GM18502 (cell line): ENCODE measurements at regions not wholly inside any gene's neighbourhood (a gene's known extent, or its start where the extent isn't known, plus 50 kb on each side); places are given as distances from the start of the nearest gene placed in this dataset.

ENCODE experiments used
- ATAC-seq: cut with Tn5 transposase; IDR thresholded peaks from one replicate; pipeline ENCODE4 v1.9.1; 2021; ENCODE audit warnings: mild to moderate bottlenecking; ENCODE audit not compliant: unreplicated experiment, poor library complexity

DNA sequence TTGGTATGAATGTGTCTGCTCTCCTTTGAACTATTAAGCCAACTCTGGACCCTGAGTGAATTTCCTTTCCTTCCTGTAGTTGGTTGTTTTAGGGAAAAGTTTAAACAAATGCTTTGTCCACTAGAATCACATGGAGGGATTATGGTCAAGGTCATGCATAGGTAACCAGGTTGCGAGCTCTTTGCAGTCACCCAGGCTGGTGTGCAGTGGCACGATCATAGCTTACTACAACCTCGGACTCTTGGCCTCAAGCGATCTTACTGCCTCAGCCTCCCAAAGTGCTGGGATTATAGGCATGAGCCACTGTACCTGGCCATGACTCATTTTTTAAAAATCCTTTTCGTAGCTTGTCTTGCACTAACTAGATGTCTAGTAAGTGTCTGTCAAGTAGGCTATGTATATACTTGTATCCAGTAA is 88.0 kb upstream of the SOX4 start:
- no peak for ATAC-seq

DNA sequence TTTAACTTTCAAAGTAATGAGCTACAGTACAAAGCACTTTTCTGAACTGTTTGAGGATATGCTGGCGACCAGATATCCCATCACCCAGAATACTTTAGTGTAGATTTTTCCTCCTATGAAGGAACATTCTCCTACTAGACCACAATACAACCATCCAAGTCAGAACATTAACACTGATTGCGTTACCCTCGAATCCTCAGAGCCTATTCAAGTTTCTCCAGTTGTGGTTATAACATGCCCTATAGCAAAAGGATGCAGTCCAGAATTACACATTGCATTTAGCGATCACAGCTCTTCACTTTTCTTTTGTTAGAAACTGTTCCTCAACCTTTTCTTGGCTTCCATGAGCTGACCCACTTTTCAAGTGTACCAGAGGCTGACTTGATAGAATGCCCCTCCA is 87.4 kb upstream of the SOX4 start:
- ATAC-seq = no peak

DNA sequence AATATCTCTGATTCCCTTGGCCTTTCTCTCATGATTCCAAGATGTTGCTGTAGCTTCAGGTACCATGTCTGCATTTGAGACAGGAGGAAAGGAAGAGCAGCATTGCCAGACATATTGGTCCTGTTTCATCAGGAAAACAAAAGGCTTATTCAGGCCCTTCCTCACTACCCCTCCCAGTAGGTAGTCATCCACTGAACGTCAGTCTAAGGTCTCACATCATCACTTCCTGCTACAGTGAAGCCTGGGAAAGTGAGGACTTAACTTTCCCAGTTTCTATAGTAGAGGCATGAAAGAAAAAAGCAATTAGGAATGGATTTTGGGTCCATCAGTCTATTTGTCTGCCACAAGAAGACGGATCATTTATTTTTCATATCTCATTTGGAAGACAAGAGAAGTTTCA is 85.7 kb upstream of the SOX4 start:
- no peak for ATAC-seq

DNA sequence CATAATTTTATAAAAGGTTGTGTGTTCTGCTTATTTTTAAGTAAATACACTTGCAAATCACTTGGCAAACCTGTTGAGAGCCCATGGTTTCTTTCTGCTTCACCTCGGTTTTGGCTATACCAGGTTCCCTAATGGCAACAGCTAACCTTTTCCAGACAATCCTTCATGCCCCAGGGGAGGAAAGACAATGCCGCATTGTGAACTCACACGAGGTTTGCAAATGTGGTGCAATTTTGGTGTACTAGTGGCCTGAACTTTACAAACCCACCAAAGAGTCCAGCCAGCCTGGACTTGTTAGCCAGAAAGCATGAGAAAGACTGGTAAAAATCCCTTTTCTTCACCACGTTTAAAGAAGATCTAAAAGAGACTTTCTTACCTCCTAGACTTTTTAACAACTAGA is 84.8 kb upstream of the SOX4 start:
- no peak for ATAC-seq

DNA sequence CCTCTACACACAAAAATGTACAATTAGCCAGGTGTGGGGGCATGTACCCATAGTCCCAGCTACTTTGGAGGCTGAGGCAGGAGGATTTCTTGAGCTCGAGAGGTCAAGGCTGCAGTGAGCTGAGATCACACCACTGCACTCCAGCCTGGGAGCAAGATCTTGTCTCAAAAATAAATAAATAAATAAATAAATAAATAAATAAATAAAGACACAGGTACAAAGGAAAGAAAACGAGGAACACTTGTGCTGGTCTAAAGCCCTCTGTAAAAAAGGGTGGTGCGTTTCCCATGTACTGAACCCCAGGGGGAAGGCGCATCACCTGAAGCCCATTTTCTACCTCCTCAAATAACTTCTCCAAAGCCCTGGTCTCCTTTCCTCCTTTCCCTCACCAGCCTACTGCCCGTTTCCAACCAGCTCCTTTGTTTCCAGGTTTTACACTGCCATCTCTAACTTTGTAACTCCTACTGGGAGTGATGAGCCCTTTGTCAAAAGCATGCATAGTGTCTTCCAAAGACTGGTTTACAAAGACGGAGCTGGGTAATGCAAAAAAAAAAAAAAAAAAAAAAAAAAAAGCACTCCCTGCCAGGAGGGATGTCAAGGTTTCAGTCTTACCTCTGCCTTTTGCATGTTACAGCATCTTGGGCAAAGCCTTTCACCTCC is 81.5 kb upstream of the SOX4 start:
- ATAC-seq = no peak

DNA sequence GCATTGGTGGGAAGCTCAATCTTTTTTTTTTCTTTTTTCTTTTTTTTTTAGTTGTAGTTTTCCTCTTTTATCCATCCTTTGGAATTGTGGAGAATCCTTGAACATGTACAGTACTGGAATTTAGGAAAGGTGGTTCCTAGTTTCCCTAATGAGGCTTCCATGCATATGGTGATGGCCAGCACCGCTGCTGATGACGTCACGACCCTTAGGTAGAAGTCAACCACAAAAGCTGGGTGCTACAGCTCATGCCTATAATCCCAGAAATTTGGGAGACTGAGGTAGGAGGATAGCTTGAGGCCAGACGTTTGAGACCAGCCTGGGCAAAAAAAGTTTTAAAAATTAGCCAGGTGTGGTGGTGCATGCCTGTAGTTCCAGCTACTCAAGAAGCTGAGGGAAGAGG is 79.3 kb upstream of the SOX4 start:
- ATAC-seq = no peak

DNA sequence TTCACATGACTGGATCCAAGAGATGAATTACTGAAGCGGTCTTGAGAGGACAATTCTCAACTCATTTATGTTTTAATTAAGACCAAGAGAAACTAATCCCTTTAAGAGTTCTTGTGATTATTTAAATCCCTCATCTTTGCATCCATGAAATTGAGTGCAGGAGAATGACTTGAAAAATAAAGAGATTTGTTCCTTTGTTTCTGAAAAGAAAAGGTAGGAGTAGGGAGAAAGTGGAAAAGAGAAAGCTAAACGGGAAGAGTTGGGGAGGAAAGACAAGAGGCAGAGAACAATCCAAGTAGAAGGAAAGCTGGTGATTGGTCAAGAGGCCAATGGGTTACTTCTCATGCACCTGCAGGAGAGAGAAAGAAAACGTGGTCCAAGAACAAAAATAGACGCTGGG is 75.2 kb upstream of the SOX4 start:
- no peak for ATAC-seq

DNA sequence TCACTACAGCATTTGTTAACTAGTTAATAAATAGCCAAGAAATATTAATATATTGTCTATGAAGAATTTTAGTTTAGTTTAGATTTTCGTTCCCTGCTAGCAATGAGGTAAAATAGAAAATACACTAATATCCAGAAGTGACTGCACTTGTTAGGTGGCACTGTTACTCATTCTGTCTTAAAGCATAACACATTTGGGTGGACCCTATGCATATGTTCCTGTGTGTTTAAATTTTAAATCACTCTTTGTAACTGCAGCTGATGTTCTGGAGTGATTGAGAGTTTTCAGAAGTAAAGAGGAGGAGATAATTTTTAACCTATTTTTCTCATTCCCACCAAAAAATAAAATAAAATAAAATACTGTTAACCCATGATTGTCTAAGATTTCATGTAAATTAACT is 73.9 kb upstream of the SOX4 start:
- no peak for ATAC-seq

DNA sequence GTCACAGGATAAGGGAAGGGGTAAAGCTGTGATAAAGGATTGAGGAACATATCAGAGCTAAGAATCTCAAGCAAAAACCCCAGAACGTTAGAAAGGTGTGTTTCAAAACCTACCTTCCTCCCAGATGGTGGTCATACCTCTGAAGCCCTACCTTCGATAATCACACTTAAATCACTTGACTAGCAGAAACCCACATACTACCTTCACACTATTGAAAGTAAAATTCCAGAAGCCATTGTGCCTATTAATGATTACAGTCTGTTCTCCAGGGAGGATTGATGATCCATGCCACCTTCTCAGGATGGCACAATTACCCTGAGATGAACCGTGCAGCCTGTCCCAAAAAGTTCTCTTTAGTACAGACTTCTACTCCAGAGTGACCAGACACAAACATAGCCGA is 72.3 kb upstream of the SOX4 start:
- ATAC-seq = no peak

DNA sequence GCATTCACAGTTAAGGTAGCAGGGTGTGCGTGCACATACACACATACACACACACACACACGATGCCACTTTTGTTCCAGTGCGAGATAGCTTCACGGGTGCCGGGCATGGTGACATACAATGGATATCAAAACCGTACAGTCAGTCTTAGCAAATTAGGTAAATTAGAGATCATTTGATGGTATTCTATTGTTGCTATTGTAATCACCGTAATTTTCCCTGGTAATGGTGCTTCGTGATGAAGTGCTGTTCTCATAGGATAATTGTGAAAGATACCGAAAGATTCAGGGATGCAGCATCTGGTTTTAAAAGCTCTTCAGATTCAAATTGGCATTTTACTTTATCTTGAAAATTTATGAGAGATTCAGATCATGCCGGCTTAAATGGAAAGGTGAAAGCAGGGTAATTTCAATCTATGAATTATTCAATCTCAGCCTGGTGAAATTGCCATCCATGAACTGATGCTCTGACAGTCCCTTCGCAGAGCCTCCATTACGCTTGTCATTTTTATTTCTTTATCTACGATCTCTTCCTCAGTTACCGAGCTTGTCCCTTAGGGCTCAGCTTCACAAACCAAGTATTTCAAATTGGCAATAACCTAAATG is 71.3 kb upstream of the SOX4 start:
- no peak for ATAC-seq

DNA sequence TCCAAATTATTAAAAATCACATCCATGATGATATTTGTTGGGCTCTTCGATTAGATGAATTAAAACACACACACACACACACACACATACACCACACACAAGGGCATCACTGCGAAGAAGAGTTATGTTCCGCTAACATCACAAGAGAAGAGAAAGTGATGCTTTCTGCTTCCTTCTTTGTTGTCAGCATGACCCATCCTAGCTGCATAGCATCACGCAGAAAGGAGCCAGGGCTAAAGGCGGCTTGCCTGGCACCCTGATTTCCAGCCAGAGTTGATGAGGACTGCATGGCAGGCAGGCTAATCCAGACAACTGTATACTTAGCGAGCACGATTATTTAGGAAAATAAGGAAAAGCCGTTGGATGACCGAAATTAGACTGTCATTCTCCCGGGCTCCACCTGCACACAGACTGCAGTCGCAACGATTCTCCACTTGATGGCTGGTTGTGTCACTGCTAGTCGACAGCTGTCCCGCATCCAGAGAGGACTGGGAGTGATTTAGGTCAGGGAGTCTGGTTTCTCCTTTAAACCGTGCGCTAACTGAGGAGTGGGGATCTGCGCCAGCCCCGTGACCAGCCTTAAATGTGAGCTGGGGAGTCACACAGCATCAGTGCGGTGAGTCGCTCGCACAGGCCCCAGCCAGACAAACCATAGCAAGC is 70.6 kb upstream of the SOX4 start:
- no peak for ATAC-seq

DNA sequence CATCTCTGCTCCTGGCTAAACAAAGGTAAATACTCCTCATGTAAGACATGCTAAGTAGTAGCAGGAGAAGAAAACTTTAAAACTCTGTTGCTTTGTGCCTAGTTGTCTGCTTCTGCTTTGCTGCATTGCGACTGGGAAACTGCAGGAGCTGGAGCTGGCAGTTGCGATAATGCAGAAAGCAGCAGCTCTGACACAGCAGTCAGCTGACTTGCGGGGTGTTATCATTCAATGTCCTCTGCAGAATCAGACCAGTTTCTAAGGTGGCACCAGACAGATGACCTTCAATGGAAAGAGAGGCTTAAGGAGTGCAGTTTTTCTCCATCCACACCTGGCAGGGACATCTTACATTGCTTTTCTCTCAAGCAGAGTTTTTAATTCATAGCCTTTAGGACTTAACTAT is 69.9 kb upstream of the SOX4 start:
- no peak for ATAC-seq

DNA sequence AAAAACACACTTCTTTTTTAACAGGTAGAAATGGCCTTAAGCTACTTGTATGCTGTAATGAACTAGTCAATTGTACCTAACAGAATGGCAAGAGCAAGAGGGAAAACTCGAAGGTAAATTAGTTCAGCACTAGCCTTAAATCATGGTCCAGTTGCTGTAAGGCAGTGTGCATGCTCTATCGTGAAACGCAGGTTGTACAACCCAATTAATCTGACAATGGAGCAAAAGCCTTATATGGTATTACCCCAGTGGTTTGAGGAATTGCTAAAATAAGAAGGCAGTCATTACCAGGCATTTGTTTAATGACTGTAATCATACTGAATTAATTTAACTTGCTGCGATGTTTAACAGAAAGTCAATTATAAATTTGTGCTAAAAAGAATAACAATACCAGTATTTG is 69.3 kb upstream of the SOX4 start:
- no peak for ATAC-seq

DNA sequence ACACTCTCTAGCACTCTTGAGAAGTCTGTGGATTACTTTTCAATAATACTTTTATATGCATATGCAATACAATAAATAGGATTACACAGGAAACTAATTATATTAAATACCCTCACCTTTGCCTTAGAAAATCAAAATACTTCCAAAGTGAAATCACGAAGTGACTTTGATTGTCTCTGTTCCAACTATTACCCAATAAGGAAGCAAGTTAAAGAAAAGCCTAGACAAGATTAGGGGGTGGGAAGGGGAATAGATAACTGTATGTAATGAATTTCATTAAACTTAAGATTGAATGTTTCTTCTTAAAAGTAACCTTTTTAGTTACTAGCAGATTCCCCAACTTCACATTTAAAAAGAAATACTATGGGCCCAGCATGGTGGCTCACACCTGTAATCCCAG is 66.6 kb upstream of the SOX4 start:
- no peak for ATAC-seq

DNA sequence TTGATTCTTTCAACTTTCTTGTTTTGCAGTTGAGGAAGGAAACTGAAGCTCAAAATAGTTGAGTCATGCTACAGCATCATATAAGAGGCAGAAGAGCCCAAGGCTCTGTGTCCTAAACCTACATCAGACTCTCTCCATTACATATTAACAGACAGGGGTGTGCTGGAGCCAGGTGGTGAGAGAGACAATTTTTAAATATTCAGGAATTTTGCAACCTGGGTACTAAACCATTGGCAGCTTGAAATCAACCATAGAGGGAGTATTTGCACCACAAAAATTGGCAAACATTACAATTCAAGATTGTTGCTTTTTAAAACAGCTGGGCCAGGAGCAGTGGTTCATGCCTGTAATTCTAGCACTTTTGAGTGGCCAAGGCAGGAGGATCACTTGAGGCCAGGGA is 65.8 kb upstream of the SOX4 start:
- ATAC-seq = no peak

DNA sequence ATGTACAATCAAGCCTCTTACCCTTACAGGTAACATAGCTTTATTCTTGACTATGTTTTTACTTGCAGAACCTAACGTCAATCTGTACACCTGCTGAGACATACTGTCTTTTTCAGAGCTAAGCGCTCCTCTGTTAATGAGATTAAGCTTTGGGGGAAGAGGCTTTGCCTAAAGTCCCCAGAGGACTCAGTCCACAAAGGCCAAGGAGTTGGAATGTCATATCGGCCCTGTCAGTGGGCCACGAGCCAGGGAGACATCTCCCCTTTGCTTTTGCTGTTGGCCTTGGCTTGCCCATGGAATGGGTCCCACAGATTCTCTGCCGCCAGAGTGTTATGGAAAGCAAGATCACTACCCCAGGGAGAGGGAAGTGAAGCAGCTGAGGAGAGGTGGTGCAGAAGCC is 64.1 kb upstream of the SOX4 start:
- ATAC-seq = no peak

DNA sequence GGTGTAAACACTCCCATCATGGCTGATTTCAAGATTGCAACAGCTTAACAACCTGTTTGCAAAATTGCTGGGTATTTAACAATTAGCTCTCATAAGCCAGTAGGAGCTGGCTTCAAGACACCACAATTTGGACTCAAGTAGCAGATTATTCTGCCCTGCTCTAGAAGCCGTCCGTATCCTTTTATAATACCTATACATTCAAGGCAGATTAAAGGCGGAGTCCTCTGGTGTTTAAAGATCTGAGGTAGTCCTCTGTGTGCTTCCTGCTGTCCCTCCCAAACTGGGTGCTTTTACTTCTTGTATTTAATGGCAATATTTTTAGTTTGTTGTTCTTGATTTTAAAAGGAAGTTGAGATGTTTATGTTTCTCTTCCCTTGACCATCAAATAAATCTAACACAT is 62.2 kb upstream of the SOX4 start:
- ATAC-seq = no peak

DNA sequence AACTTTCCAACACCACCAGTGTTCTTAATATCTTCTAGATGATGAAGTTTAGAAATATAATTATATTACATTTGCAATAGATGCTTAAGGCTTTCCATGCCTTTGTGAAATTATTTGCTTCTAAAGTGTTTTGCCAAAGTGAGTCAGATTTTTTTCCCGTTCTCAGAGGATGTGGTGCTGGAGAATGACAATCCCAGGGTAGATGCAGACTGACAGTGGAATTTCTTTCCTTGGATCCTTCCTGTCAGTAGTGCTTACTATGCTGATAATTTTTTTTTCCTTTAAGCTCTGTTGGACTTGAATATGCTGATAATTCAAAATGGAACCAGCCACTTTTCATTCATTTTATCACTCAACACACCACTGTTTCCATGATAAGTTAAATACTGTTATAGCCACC is 59.9 kb upstream of the SOX4 start:
- ATAC-seq = no peak

DNA sequence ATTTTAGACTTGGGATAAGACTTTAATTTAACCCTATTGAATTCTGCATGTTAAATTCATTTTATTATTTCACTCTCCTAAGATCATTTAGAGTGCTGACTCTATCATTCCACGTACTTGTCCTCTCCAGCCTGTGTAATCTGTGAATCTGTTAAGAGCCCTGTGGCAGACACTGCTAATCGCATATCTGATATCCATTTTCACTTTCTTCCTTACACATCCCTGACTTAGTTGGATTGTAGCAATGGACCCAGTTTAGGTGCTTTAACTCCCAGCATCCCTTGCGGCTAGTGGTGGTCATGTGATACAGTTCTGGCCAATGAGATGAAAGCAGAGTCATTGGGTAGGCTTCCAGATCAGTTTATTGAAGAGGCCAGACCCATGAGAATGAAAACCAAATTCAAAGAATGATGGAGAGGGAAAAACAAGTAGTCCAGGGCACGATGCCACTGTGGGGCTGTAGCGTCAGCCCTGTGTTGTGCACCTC is 57.2 kb upstream of the SOX4 start:
- no peak for ATAC-seq

DNA sequence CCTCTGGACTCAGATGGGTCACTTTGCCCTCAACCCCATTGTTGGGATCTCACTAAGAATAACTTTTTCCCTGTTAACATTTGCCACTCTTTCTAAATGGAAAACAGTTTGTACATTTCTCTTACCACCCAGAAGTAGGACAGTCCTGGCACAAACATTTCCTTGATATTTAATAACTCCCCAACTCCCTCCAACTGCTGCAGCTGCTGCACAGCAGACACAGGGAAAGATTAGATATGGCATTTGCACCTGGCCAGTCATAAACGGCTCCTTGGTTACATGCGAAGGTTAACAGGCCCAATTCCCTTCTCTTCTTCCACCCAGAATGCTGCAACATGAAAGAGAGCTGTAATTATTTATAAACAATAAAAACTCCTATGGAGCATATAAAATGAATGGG is 55.9 kb upstream of the SOX4 start:
- no peak for ATAC-seq

DNA sequence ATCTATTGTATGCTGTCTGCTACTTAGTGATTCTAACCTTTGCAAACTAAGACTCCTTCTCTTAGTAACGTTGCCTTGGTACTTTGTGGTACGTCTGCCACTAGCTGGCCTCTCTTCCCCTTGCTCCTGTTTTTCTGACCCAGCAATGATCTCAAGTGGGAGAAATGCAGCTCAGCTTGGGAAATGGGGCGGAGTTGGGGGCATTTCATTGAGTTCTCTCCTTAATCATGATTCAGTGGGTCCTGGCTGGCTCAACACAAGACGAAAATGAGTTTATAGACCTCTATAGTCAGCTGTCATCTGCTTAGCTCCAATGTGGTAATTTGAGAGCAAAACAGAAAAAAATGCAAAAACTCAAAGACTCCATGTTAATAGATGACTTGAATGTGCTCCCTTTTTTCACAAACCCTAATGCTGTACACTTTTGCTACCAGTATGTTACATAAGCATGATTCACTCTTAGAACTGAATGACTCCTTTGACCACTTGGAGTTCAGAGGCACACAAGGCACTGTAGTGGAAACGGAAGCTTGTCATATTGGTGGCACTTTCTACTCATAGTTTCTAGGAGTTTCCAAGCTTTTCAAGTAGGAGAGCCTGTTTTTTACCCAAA is 55.3 kb upstream of the SOX4 start:
- ATAC-seq = no peak
